ENCODE measurements at regions not wholly inside any gene's neighbourhood (a gene's known extent, or its start where the extent isn't known, plus 50 kb on each side); places are given as distances from the start of the nearest gene placed in this dataset.

DNA sequence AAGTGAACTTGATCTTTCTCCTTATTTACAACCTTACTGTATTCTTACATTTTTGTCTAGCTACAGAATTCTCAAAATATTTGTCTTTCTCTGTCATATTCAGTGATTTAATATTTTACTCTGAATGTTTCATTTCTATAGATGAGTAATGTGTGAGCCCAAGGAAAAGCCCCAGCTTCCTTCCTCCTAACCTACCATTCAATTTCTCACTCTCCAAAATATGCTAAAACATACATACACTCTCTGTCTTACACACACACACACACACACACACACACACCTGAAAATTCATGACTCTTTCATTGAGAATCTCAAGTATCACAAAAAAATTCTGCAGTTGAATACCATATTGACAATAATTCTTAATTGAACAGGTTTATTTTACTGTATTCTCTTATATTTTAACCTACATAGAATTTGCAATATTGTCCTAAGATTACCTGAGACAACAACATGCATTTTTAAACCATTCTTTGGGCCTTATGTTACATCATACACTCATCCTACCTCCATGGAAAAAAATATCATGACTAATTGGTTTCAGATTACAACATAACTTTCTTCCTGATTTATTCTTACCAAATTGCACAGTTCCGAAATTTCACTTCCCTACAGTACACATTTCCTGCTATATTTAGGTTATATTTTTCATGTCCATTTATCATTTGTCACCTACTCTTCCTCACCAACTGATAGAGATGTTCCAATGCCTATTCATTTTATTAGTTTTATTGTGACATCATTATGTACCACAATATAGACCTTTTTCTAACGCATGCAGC lies 1965.6 kb upstream of the PCDH20 start:
- TF ChIP-seq POLR2A (IDR thresholded peaks at IDR 0.05; ENCODE audit: low read length), result no peak
- TF ChIP-seq GATA1 (IDR thresholded peaks at IDR 0.05; ENCODE audit: low read depth, low read length), result no peak
